ENCODE measurements at regions not wholly inside any gene's neighbourhood (a gene's known extent, or its start where the extent isn't known, plus 50 kb on each side); places are given as distances from the start of the nearest gene placed in this dataset.

GRCh38 chr15:38755718-38756117, 191.1 kb upstream of the RASGRP1 start:
- H3K4me3 ChIP-seq (ENCODE audit: low read depth, low read length, poor library complexity, severe bottlenecking): no peak overlapping the region
- CTCF ChIA-PET: no interaction called here
- H3K27ac ChIP-seq (ENCODE audit: low read depth, low read length, poor library complexity, severe bottlenecking): no peak overlapping the region
- POLR2A ChIA-PET (ENCODE audit: low non-redundant PET): no interaction called here
- intact Hi-C loops (cut with micrococcal nuclease; ENCODE audit: unreplicated experiment): no loop called here
- no peak for DNase-seq (ENCODE audit: low spot score)
- H3K4me1 ChIP-seq (ENCODE audit: insufficient read depth, low read length, poor library complexity, severe bottlenecking): no peaks in the 10 kb centered on the region
- H3K36me3 ChIP-seq (ENCODE audit: insufficient read depth, low read length, poor library complexity, severe bottlenecking): no peaks in the 10 kb centered on the region
- no TSS peak for BruUV-seq (replicated peaks)
- peaks cover 41% of the 10 kb centered on the region for H3K27me3 ChIP-seq (replicated peaks; ENCODE audit: insufficient read depth, low read depth, low read length, poor library complexity)
- no peaks in the 10 kb centered on the region for H3K9me3 ChIP-seq (ENCODE audit: low read depth, low read length, poor library complexity, severe bottlenecking)
- no peak for TF ChIP-seq CTCF (conservative IDR thresholded peaks at IDR 0.05; ENCODE audit: low read depth, low read length)
- TF ChIP-seq EZH2 (IDR thresholded peaks at IDR 0.05; ENCODE audit: borderline replicate concordance, low read depth, low read length, poor library complexity, severe bottlenecking): no peak

- no peak overlapping the region for H3K4me3 ChIP-seq (ENCODE audit: low read depth, low read length, poor library complexity, severe bottlenecking)
- no peak overlapping the region for H3K27ac ChIP-seq (ENCODE audit: low read depth, low read length, poor library complexity, severe bottlenecking)
- TF ChIP-seq CTCF (conservative IDR thresholded peaks at IDR 0.05; ENCODE audit: low read depth, low read length) (no peak), EZH2 (IDR thresholded peaks at IDR 0.05; ENCODE audit: borderline replicate concordance, low read depth, low read length, poor library complexity, severe bottlenecking) (no peak)
- H3K36me3 ChIP-seq (ENCODE audit: insufficient read depth, low read length, poor library complexity, severe bottlenecking): no peaks in the 10 kb centered on the region
- no peak for DNase-seq (ENCODE audit: low spot score)
- CTCF ChIA-PET: no interaction called here
- intact Hi-C loops (cut with micrococcal nuclease; ENCODE audit: unreplicated experiment): no loop called here
- no peaks in the 10 kb centered on the region for H3K9me3 ChIP-seq (ENCODE audit: low read depth, low read length, poor library complexity, severe bottlenecking)
- no TSS peak for BruUV-seq (replicated peaks)
- H3K27me3 ChIP-seq (replicated peaks; ENCODE audit: insufficient read depth, low read depth, low read length, poor library complexity): peaks cover 41% of the 10 kb centered on the region
- POLR2A ChIA-PET (ENCODE audit: low non-redundant PET): no interaction called here
- H3K4me1 ChIP-seq (ENCODE audit: insufficient read depth, low read length, poor library complexity, severe bottlenecking): no peaks in the 10 kb centered on the region
Measured at GRCh38 chr15:38756441-38756840, 191.8 kb upstream of the RASGRP1 start.

- TF ChIP-seq CTCF (conservative IDR thresholded peaks at IDR 0.05; ENCODE audit: low read depth, low read length): no peak
- Histone ChIP-seq H3K27me3 (replicated peaks; ENCODE audit: insufficient read depth, low read depth, low read length, poor library complexity) (peaks cover 41% of the 10 kb centered on the region), H3K4me3 (ENCODE audit: low read depth, low read length, poor library complexity, severe bottlenecking) (no peak overlapping the region), H3K9me3 (ENCODE audit: low read depth, low read length, poor library complexity, severe bottlenecking) (no peaks in the 10 kb centered on the region), H3K36me3 (ENCODE audit: insufficient read depth, low read length, poor library complexity, severe bottlenecking) (no peaks in the 10 kb centered on the region), H3K27ac (ENCODE audit: low read depth, low read length, poor library complexity, severe bottlenecking) (no peak overlapping the region), H3K4me1 (ENCODE audit: insufficient read depth, low read length, poor library complexity, severe bottlenecking) (no peaks in the 10 kb centered on the region)
- DNase-seq (ENCODE audit: low spot score): peak; percentile 3
- intact Hi-C loops (cut with micrococcal nuclease; ENCODE audit: unreplicated experiment): no loop called here
- no TSS peak for BruUV-seq (replicated peaks)
- ChIA-PET POLR2A (ENCODE audit: low non-redundant PET) (interaction anchor here (0.8 kb wide), 1 partner anchor 586 kb away, joined by 3 read pairs; no protein-coding TSS in a partner anchor), CTCF (no interaction called here)
Measured at GRCh38 chr15:38758043-38758442, 193.4 kb upstream of the RASGRP1 start.
